ENCODE measurements at regions not wholly inside any gene's neighbourhood (a gene's known extent, or its start where the extent isn't known, plus 50 kb on each side); places are given as distances from the start of the nearest gene placed in this dataset.

DNA sequence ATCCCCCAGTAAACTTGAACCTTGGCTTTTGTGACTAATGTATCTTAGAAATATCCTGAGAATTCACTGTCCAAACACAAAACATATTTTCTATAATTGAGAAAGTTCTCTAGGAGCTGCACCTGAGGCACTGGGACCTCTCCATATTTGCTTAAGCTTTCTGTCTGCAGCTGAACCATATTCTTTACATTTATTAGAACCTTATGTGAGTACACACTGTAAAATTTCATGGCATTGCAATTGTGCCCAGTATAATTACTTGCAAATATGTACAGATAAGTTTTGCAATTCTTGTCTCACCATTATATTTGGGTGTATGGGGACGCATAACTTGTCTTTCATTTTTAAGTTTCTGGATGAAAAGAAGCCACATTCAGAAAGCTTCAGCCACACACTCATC lies 280.7 kb upstream of the KLHL1 start:
- TF ChIP-seq, protein P1, sequence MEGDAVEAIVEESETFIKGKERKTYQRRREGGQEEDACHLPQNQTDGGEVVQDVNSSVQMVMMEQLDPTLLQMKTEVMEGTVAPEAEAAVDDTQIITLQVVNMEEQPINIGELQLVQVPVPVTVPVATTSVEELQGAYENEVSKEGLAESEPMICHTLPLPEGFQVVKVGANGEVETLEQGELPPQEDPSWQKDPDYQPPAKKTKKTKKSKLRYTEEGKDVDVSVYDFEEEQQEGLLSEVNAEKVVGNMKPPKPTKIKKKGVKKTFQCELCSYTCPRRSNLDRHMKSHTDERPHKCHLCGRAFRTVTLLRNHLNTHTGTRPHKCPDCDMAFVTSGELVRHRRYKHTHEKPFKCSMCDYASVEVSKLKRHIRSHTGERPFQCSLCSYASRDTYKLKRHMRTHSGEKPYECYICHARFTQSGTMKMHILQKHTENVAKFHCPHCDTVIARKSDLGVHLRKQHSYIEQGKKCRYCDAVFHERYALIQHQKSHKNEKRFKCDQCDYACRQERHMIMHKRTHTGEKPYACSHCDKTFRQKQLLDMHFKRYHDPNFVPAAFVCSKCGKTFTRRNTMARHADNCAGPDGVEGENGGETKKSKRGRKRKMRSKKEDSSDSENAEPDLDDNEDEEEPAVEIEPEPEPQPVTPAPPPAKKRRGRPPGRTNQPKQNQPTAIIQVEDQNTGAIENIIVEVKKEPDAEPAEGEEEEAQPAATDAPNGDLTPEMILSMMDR (IDR thresholded peaks at IDR 0.05; ENCODE audit: low read depth, low read length), result no peak
- TF ChIP-seq EZH2phosphoT487 (IDR thresholded peaks at IDR 0.05; ENCODE audit: low read depth), result no peak

Data from OCI-LY3 (cell line).